ENCODE measurements at regions not wholly inside any gene's neighbourhood (a gene's known extent, or its start where the extent isn't known, plus 50 kb on each side); places are given as distances from the start of the nearest gene placed in this dataset.

- TF ChIP-seq MTA2 (IDR thresholded peaks at IDR 0.05; ENCODE audit: low read depth) (no peak), FOS (IDR thresholded peaks at IDR 0.05; ENCODE audit: borderline replicate concordance, extremely low read depth, insufficient read length) (no peak), CTCF (IDR thresholded peaks at IDR 0.05 in 2 of 3, conservative IDR thresholded peaks at IDR 0.05 in 1 of 3; ENCODE audit: control insufficient read depth in 2 of 3, extremely low read depth in 1 of 3, insufficient read depth in 1 of 3, low read depth in 3 of 3, low read length in 3 of 3) (no peak), BRCA1 (IDR thresholded peaks at IDR 0.05; ENCODE audit: low read depth, low read length) (no peak), ATF3 (IDR thresholded peaks at IDR 0.05; ENCODE audit: borderline replicate concordance, extremely low read depth, low read depth, low read length) (no peak), HDGF (IDR thresholded peaks at IDR 0.05) (no peak), EGR1 (IDR thresholded peaks at IDR 0.05; ENCODE audit: borderline replicate concordance in 1 of 2, low read depth in 2 of 2, low read length in 2 of 2) (no peak), POLR2AphosphoS2 (IDR thresholded peaks at IDR 0.05; ENCODE audit: low read depth, low read length) (no peak), GABPA (IDR thresholded peaks at IDR 0.05; ENCODE audit: low read depth) (no peak), TAF1 (IDR thresholded peaks at IDR 0.05; ENCODE audit: borderline replicate concordance, low read depth, low read length) (no peak), ASH2L (IDR thresholded peaks at IDR 0.05; ENCODE audit: borderline replicate concordance, low read depth) (no peak), MTA3 (IDR thresholded peaks at IDR 0.05; ENCODE audit: borderline replicate concordance, low read length) (no peak), ETV6 (conservative IDR thresholded peaks at IDR 0.05 in 1 of 2, IDR thresholded peaks at IDR 0.05 in 1 of 2; ENCODE audit: borderline replicate concordance in 1 of 2, low read depth in 1 of 2) (no peak)
These were observed 901.9 kb upstream of the AGA start for GRCh38 chr4:178344096-178344495.

Data from GM12878 (cell line).